HCT116 (cell line): ENCODE measurements at regions not wholly inside any gene's neighbourhood (a gene's known extent, or its start where the extent isn't known, plus 50 kb on each side); places are given as distances from the start of the nearest gene placed in this dataset.

Experiments used
- ATAC-seq: fragments of 200-7000 bp; cut with Tn5 transposase; 2 replicates; pipeline ENCODE4 v1.9.1; 2020; ENCODE audit warnings: mild to moderate bottlenecking, moderate library complexity
- BruUV-seq: library from RNA; stranded (reverse); fragments of 400-500 nt; replicated peaks from 2 replicates; lab custom pipeline; 2021; lab: Mats Ljungman, UMichigan
- CTCF ChIA-PET: fragments of 300-600 bp; sonication (Branson Sonifier 250); formaldehyde crosslinking; loops from one replicate; lab custom pipeline; 2021; ENCODE audit warnings: antibody characterized with exemption; lab: Charles Lee
- POLR2A ChIA-PET: fragments of 300-600, 350-600 bp; sonication (Branson Sonifier 250); formaldehyde crosslinking; loops from one replicate; lab custom pipeline; 2021; ENCODE audit warnings: antibody characterized with exemption; lab: Charles Lee
- RAD21 ChIA-PET, 2 experiments: fragments of 300-600 bp; sonication (Branson Sonifier 250); formaldehyde crosslinking; loops; one replicate each; lab custom pipeline; 2023; ENCODE audit warnings: low total read pairs in 2 of 2; ENCODE audit not compliant: uncharacterized antibody in 2 of 2, unreplicated experiment in 2 of 2, low non-redundant PET in 1 of 2; lab: Charles Lee
- DNase-seq: peaks from one replicate; pipeline ENCODE4 v3.0.0-alpha.2; 2010; ENCODE audit warnings: low read depth, low spot score
- H2AFZ ChIP-seq: fragments of 200-600 bp; shearing (Covaris generic), sonication (generic); 2 replicates; pipeline ENCODE4 v1.6.1; 2017; ENCODE audit warnings: low read depth, mixed run types, mixed read lengths, antibody characterized with exemption, low read length; ENCODE audit not compliant: poor library complexity, severe bottlenecking
- H3K27ac ChIP-seq: 2 replicates; pipeline ENCODE4 v1.5.1; 2012; ENCODE audit warnings: low read depth, low read length
- H3K27me3 ChIP-seq: fragments of 200-600 bp; sonication (generic); 2 replicates; pipeline ENCODE4 v1.6.1; 2016; ENCODE audit warnings: mixed run types, low read length, mixed read lengths; ENCODE audit not compliant: insufficient read depth
- H3K36me3 ChIP-seq, 2 experiments: fragments of 200-500 bp in 1 of 2; fragments of 200-600 bp in 1 of 2; sonication (Bioruptor generic) in 1 of 2; sonication (generic) in 1 of 2; 2 replicates each; pipeline versions ENCODE4 v1.5.1 to v1.6.1; 2014 to 2016; ENCODE audit warnings: low read length in 2 of 2, inconsistent platforms in 1 of 2, mixed read lengths in 1 of 2, mixed run types in 1 of 2; ENCODE audit not compliant: insufficient read depth in 2 of 2, control insufficient read depth in 1 of 2
- H3K4me1 ChIP-seq, 2 experiments: fragments of 200-600 bp in 1 of 2; sonication (generic) in 1 of 2; 2 replicates each; pipeline versions ENCODE4 v1.5.1 to v1.6.1; 2012 to 2017; ENCODE audit warnings: low read length in 2 of 2, inconsistent platforms in 1 of 2, mild to moderate bottlenecking in 1 of 2, mixed read lengths in 1 of 2, mixed run types in 1 of 2, moderate library complexity in 1 of 2; ENCODE audit not compliant: insufficient read depth in 2 of 2, control insufficient read depth in 1 of 2
- H3K4me2 ChIP-seq: fragments of 200-600 bp; sonication (generic); 2 replicates; pipeline ENCODE4 v1.6.1; 2017; ENCODE audit warnings: mixed run types, low read length, mixed read lengths
- H3K4me3 ChIP-seq, 2 experiments: fragments of 200-600 bp in 1 of 2; sonication (generic) in 1 of 2; replicated peaks in 1 of 2; 2 replicates each; pipeline ENCODE4 v1.5.1; 2011 to 2016; ENCODE audit warnings: low read length in 2 of 2, control low read depth in 1 of 2, low read depth in 1 of 2, mild to moderate bottlenecking in 1 of 2, mixed read lengths in 1 of 2, mixed run types in 1 of 2
- H3K79me2 ChIP-seq: fragments of 200-600 bp; sonication (generic); 2 replicates; pipeline ENCODE4 v1.6.1; 2017; ENCODE audit warnings: mild to moderate bottlenecking, mixed run types, low read length, moderate library complexity, mixed read lengths; ENCODE audit not compliant: insufficient read depth
- H3K9ac ChIP-seq: fragments of 200-600 bp; sonication (generic); 2 replicates; pipeline ENCODE4 v1.6.1; 2016; ENCODE audit warnings: low read length, mixed read lengths
- H3K9me2 ChIP-seq: fragments of 200-600 bp; sonication (generic), shearing (Covaris generic); 2 replicates; pipeline ENCODE4 v1.6.1; 2017; ENCODE audit warnings: mixed run types, mild to moderate bottlenecking, moderate library complexity; ENCODE audit not compliant: insufficient read depth
- H3K9me3 ChIP-seq, 2 experiments: fragments of 200-500 bp in 1 of 2; fragments of 200-600 bp in 1 of 2; sonication (Bioruptor generic) in 1 of 2; sonication (generic) in 1 of 2; 2 replicates each; pipeline ENCODE4 v1.6.1; 2014 to 2017; ENCODE audit warnings: low read length in 2 of 2, mixed read lengths in 2 of 2, inconsistent platforms in 1 of 2, low read depth in 1 of 2, mild to moderate bottlenecking in 1 of 2, mixed run types in 1 of 2, moderate library complexity in 1 of 2; ENCODE audit not compliant: control insufficient read depth in 1 of 2, insufficient read depth in 1 of 2
- H4K20me1 ChIP-seq: fragments of 200-600 bp; sonication (generic), shearing (Covaris generic); 2 replicates; pipeline ENCODE4 v1.6.1; 2017; ENCODE audit warnings: mixed run types, mild to moderate bottlenecking, moderate library complexity; ENCODE audit not compliant: insufficient read depth
- ATF3 ChIP-seq: IDR thresholded peaks from 2 replicates; pipeline ENCODE4 v1.6.1; 2012
- CTCF ChIP-seq, 3 experiments: fragments of 200-600 bp in 1 of 3; sonication (generic) in 1 of 3; IDR thresholded peaks in 2 of 3; conservative IDR thresholded peaks in 1 of 3; 2 replicates each; pipeline ENCODE4 v1.5.1; 2012 to 2017; ENCODE audit warnings: low read depth in 2 of 3, low read length in 2 of 3, antibody characterized with exemption in 1 of 3, borderline replicate concordance in 1 of 3, control low read depth in 1 of 3, mild to moderate bottlenecking in 1 of 3, mixed read lengths in 1 of 3, mixed run types in 1 of 3, moderate library complexity in 1 of 3; ENCODE audit not compliant: insufficient read depth in 1 of 3
- EGR1 ChIP-seq: IDR thresholded peaks from 2 replicates; pipeline ENCODE4 v1.6.1; 2012; ENCODE audit warnings: low read depth
- ELF1 ChIP-seq: IDR thresholded peaks from 2 replicates; pipeline ENCODE4 v1.6.1; 2012; ENCODE audit warnings: low read depth, borderline replicate concordance
- EZH2 ChIP-seq: fragments of 200-600 bp; sonication (generic); IDR thresholded peaks from 2 replicates; pipeline ENCODE4 v1.6.1; 2017; ENCODE audit warnings: antibody characterized with exemption, mixed run types
- EZH2phosphoT487 ChIP-seq: fragments of 200-600 bp; IDR thresholded peaks from 2 replicates; pipeline ENCODE4 v1.6.1; 2018; ENCODE audit warnings: antibody characterized with exemption, borderline replicate concordance
- FOSL1 ChIP-seq: IDR thresholded peaks from 2 replicates; pipeline ENCODE4 v1.6.1; 2012; ENCODE audit warnings: low read depth
- MAX ChIP-seq: IDR thresholded peaks from 2 replicates; pipeline ENCODE4 v1.6.1; 2012
- POLR2A ChIP-seq: IDR thresholded peaks from 2 replicates; pipeline ENCODE4 v1.7.0; 2011; ENCODE audit warnings: borderline replicate concordance; ENCODE audit not compliant: insufficient read depth, insufficient read length; ENCODE audit errors: extremely low read depth
- POLR2AphosphoS5 ChIP-seq: IDR thresholded peaks from 2 replicates; pipeline ENCODE4 v1.6.1; 2011; ENCODE audit warnings: mild to moderate bottlenecking, low read depth, low read length, moderate library complexity
- RAD21 ChIP-seq: IDR thresholded peaks from 2 replicates; pipeline ENCODE4 v1.6.1; 2012; ENCODE audit warnings: low read depth, mild to moderate bottlenecking
- REST ChIP-seq: IDR thresholded peaks from 2 replicates; pipeline ENCODE4 v1.6.1; 2012; ENCODE audit warnings: low read depth
- SRF ChIP-seq: IDR thresholded peaks from 2 replicates; pipeline ENCODE4 v1.6.1; 2012; ENCODE audit warnings: low read depth
- TCF7L2 ChIP-seq: IDR thresholded peaks from 2 replicates; pipeline ENCODE4 v1.7.0; 2011; ENCODE audit warnings: borderline replicate concordance, inconsistent platforms; ENCODE audit not compliant: insufficient read depth, insufficient read length; ENCODE audit errors: extremely low read depth
- YY1 ChIP-seq: IDR thresholded peaks from 2 replicates; pipeline ENCODE4 v1.6.1; 2011; ENCODE audit warnings: low read length, low read depth, moderate library complexity, mild to moderate bottlenecking; ENCODE audit not compliant: insufficient replicate concordance; ENCODE audit errors: extremely low read depth
- ZNF274 ChIP-seq: fragments of 200-500 bp; sonication (Bioruptor generic); IDR thresholded peaks from 2 replicates; pipeline ENCODE4 v1.6.1; 2014; ENCODE audit warnings: mild to moderate bottlenecking, low read depth, low read length, inconsistent platforms
- intact Hi-C: fragments of 100-400 bp; cut with micrococcal nuclease; formaldehyde crosslinking; loops from 2 replicates; pipeline ENCODE4 v1.10.0; 2022

- TF ChIP-seq EZH2phosphoT487, result no peak
- TF ChIP-seq TCF7L2, result no peak
- no peak for TF ChIP-seq MAX
- TF ChIP-seq FOSL1, result no peak
- no peak for TF ChIP-seq EGR1
- TF ChIP-seq ZNF274, result no peak
- no peak for TF ChIP-seq REST
- TF ChIP-seq RAD21, result no peak
- no peak for TF ChIP-seq YY1
- no peak for TF ChIP-seq EZH2
- TF ChIP-seq ELF1, result no peak
- TF ChIP-seq POLR2AphosphoS5, result no peak
- TF ChIP-seq CTCF (IDR thresholded peaks at IDR 0.05 in 2 of 3, conservative IDR thresholded peaks at IDR 0.05 in 1 of 3; ENCODE audit: borderline replicate concordance in 1 of 3, insufficient read depth in 1 of 3, low read depth in 2 of 3, low read length in 2 of 3), result no peak
- TF ChIP-seq POLR2A, result no peak
- no peak for TF ChIP-seq SRF
- TF ChIP-seq ATF3, result no peak
- TF ChIP-seq, all 23 proteins: peak for 0
- Histone ChIP-seq H3K9me2 (no peaks in the 10 kb centered on the region), H3K36me3 (no peaks in the 10 kb centered on the region), H3K79me2 (no peaks in the 10 kb centered on the region), H3K4me3 (no peak overlapping the region), H3K9ac (no peak overlapping the region), H2AFZ (no peak overlapping the region), H4K20me1 (no peaks in the 10 kb centered on the region), H3K4me2 (no peak overlapping the region), H3K27me3 (no peaks in the 10 kb centered on the region), H3K9me3 (no peaks in the 10 kb centered on the region), H3K27ac (no peak overlapping the region), H3K4me1 (no peaks in the 10 kb centered on the region)
- ChIA-PET RAD21 (no interaction called here), POLR2A (no interaction called here), CTCF (no interaction called here)
- DNase-seq (no peak), ATAC-seq (no peak)
- no TSS peak for BruUV-seq
- intact Hi-C loops, result no loop called here
Observed at GRCh38 chr12:72766517-72766916, 494.3 kb downstream of the TRHDE start.
